GM18508 (cell line): ENCODE measurements at regions not wholly inside any gene's neighbourhood (a gene's known extent, or its start where the extent isn't known, plus 50 kb on each side); places are given as distances from the start of the nearest gene placed in this dataset.
"Not testable (repeated sequence)": the region's sequence is repeated elsewhere in the genome, so short reads cannot be mapped to it uniquely, and the experiment has no call there.

Source experiments
- ATAC-seq: cut with Tn5 transposase; IDR thresholded peaks from one replicate; pipeline ENCODE4 v1.9.1; 2021; ENCODE audit warnings: moderate number of reproducible peaks; ENCODE audit not compliant: insufficient read depth, unreplicated experiment

- no peak for ATAC-seq
These were observed 144.7 kb upstream of the UST start for GRCh38 chr6:148602136-148602535.

GRCh38 chr6:148608199-148608951 lies 138.5 kb upstream of the UST start:
- ATAC-seq = no peak

- ATAC-seq = no peak
These were observed 135.6 kb upstream of the UST start for GRCh38 chr6:148611213-148611612.

GRCh38 chr6:148612043-148612442 lies 134.8 kb upstream of the UST start:
- ATAC-seq = no peak

GRCh38 chr6:148614602-148615001 lies 132.2 kb upstream of the UST start:
- no peak for ATAC-seq

GRCh38 chr6:148616841-148617240 lies 130.0 kb upstream of the UST start:
- ATAC-seq = no peak

GRCh38 chr6:148617530-148617929 lies 129.3 kb upstream of the UST start:
- no peak for ATAC-seq

- ATAC-seq = no peak
These were observed 126.9 kb upstream of the UST start for GRCh38 chr6:148619891-148620290.

GRCh38 chr6:148620579-148621298 lies 126.1 kb upstream of the UST start:
- ATAC-seq = no peak

- no peak for ATAC-seq
These were observed 121.2 kb upstream of the UST start for GRCh38 chr6:148625609-148626008.

GRCh38 chr6:148628251-148628650 lies 118.6 kb upstream of the UST start:
- no peak for ATAC-seq

- ATAC-seq = no peak
These were observed 117.6 kb upstream of the UST start for GRCh38 chr6:148629181-148629580.

- ATAC-seq = no peak
These were observed 117.0 kb upstream of the UST start for GRCh38 chr6:148629592-148630465.

GRCh38 chr6:148635070-148635743 lies 111.6 kb upstream of the UST start:
- ATAC-seq = no peak

- ATAC-seq = not testable (repeated sequence)
These were observed 105.0 kb upstream of the UST start for GRCh38 chr6:148641836-148642235.

- ATAC-seq = not testable (repeated sequence)
These were observed 103.6 kb upstream of the UST start for GRCh38 chr6:148643208-148643607.

GRCh38 chr6:148645049-148645448 lies 101.8 kb upstream of the UST start:
- not testable (repeated sequence) for ATAC-seq

- ATAC-seq = no peak
These were observed 97.9 kb upstream of the UST start for GRCh38 chr6:148648754-148649453.

- no peak for ATAC-seq
These were observed 97.3 kb upstream of the UST start for GRCh38 chr6:148649454-148649963.
